ENCODE measurements at regions not wholly inside any gene's neighbourhood (a gene's known extent, or its start where the extent isn't known, plus 50 kb on each side); places are given as distances from the start of the nearest gene placed in this dataset.

GRCh38 chr12:59097876-59098275 is 177.6 kb upstream of the LRIG3 start:
- no peak overlapping the region for H3K4me3 ChIP-seq (ENCODE audit: low read depth, low read length)
- TF ChIP-seq, protein P1, sequence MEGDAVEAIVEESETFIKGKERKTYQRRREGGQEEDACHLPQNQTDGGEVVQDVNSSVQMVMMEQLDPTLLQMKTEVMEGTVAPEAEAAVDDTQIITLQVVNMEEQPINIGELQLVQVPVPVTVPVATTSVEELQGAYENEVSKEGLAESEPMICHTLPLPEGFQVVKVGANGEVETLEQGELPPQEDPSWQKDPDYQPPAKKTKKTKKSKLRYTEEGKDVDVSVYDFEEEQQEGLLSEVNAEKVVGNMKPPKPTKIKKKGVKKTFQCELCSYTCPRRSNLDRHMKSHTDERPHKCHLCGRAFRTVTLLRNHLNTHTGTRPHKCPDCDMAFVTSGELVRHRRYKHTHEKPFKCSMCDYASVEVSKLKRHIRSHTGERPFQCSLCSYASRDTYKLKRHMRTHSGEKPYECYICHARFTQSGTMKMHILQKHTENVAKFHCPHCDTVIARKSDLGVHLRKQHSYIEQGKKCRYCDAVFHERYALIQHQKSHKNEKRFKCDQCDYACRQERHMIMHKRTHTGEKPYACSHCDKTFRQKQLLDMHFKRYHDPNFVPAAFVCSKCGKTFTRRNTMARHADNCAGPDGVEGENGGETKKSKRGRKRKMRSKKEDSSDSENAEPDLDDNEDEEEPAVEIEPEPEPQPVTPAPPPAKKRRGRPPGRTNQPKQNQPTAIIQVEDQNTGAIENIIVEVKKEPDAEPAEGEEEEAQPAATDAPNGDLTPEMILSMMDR (IDR thresholded peaks at IDR 0.05; ENCODE audit: low read depth, low read length), result no peak
- no peak for DNase-seq (ENCODE audit: low read depth, low spot score)
- in situ Hi-C loops (cut with HindIII; ENCODE audit: low sequenced_read_pairs), result loop anchor here (25.0 kb wide), 1 partner anchor 186 kb away; the partner anchor contains the start of gene LRIG3

DNA sequence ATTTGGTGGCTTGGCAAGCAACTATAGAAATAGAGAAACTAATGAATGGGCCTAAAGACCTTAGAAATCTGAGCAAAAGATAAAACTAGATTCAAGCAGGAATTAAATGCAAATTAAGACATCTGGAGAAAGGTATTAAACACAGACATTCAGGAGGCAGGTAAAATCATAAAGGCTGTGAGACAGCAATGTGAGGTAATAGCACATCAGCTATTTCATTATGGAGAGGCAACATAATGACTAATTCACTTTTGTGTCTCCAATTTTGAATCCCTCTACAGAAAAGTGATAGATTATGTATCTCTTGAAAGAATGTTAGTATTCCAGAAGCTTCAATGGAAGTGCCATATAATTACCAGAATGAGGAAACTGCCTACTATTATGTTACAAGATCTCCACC is 175.9 kb upstream of the LRIG3 start:
- in situ Hi-C loops (cut with HindIII; ENCODE audit: low sequenced_read_pairs), result loop anchor here (25.0 kb wide), 1 partner anchor 184 kb away; the partner anchor contains the start of gene LRIG3
- no peak for DNase-seq (ENCODE audit: low read depth, low spot score)
- TF ChIP-seq, protein P1 (IDR thresholded peaks at IDR 0.05; ENCODE audit: low read depth, low read length), result no peak
- no peak overlapping the region for H3K4me3 ChIP-seq (ENCODE audit: low read depth, low read length)

GRCh38 chr12:59093073-59093772 is 172.9 kb upstream of the LRIG3 start:
- H3K4me3 ChIP-seq (ENCODE audit: low read depth, low read length), result no peak overlapping the region
- no peak for DNase-seq (ENCODE audit: low read depth, low spot score)
- TF ChIP-seq, protein P1 (IDR thresholded peaks at IDR 0.05; ENCODE audit: low read depth, low read length), result no peak
- in situ Hi-C loops (cut with HindIII; ENCODE audit: low sequenced_read_pairs), result loop anchor here (25.0 kb wide), 1 partner anchor 181 kb away; the partner anchor contains the start of gene LRIG3

DNA sequence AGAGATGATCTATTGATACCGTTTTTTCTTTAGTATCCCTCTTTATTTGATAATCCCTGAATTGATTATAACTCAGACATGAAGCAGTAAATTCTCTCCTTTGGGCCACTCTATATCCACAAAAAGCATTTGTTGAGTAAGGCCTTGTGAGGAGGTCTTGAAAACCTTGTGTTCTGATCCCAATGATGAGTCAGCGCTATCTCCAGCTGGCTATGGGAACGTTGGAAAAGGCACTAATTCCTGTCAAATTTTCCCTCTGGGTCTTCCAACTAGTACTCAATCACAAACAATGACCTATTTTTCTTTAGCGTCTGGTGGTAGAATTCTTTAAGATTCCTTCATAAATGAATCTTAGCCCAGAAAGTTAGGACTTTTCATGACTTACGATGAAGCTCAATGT is 168.4 kb upstream of the LRIG3 start:
- in situ Hi-C loops (cut with HindIII; ENCODE audit: low sequenced_read_pairs), result loop anchor here (25.0 kb wide), 1 partner anchor 176 kb away; the partner anchor contains the start of gene LRIG3
- TF ChIP-seq, protein P1 (IDR thresholded peaks at IDR 0.05; ENCODE audit: low read depth, low read length), result no peak
- no peak overlapping the region for H3K4me3 ChIP-seq (ENCODE audit: low read depth, low read length)
- DNase-seq (ENCODE audit: low read depth, low spot score), result peak; percentile 33

- TF ChIP-seq, protein P1 (IDR thresholded peaks at IDR 0.05; ENCODE audit: low read depth, low read length), result no peak
- no peak overlapping the region for H3K4me3 ChIP-seq (ENCODE audit: low read depth, low read length)
- in situ Hi-C loops (cut with HindIII; ENCODE audit: low sequenced_read_pairs), result loop anchor here (25.0 kb wide), 1 partner anchor 175 kb away; the partner anchor contains the start of gene LRIG3
- DNase-seq (ENCODE audit: low read depth, low spot score), result no peak
These were observed 167.4 kb upstream of the LRIG3 start for GRCh38 chr12:59087691-59088090.

DNA sequence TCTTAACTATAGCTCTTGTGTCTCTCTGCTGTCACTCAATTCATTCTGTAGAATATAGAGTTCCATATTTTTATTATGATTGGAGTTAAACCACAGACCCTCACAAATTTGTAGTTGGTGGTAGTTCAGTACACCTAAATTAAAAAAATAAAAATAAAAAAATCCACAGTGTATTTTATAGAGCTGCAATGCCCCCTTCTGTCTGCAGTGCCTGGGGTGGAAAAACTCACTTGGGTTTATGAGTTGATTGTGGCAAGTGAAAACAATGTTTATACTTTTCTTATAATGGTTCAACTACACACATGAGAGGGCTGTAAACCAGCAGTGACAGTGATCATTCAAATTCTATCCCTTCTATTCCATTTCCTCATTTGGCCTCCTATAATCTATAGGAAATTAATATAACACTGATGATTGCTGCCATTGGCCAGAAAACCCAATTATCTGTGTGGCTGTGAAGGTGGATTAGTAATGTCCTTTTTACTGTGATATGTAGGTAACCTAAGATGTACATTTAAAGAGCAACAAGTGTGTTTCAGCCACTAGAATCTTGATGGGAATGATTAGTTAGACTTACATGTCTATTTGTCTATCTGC is 166.9 kb upstream of the LRIG3 start:
- TF ChIP-seq, protein P1 (IDR thresholded peaks at IDR 0.05; ENCODE audit: low read depth, low read length), result peak; percentile 80
- in situ Hi-C loops (cut with HindIII; ENCODE audit: low sequenced_read_pairs), result loop anchor here (25.0 kb wide), 1 partner anchor 175 kb away; the partner anchor contains the start of gene LRIG3
- peak; percentile 49 for DNase-seq (ENCODE audit: low read depth, low spot score)
- no peak overlapping the region for H3K4me3 ChIP-seq (ENCODE audit: low read depth, low read length)
